Fibroblast of lung (primary cell): ENCODE measurements at regions not wholly inside any gene's neighbourhood (a gene's known extent, or its start where the extent isn't known, plus 50 kb on each side); places are given as distances from the start of the nearest gene placed in this dataset.

Source experiments
- CTCF ChIP-seq, 2 donors: IDR thresholded peaks in 1 of 2; conservative IDR thresholded peaks in 1 of 2; 1 replicate in 1 of 2; 2 replicates in 1 of 2; pipeline ENCODE4 v1.5.1; 2011 to 2012; ENCODE audit warnings: low read length in 2 of 2, control low read depth in 1 of 2, inconsistent platforms in 1 of 2, low read depth in 1 of 2, mild to moderate bottlenecking in 1 of 2
- EZH2 ChIP-seq: IDR thresholded peaks from 2 replicates; pipeline ENCODE4 v1.5.1; 2012; ENCODE audit warnings: low read length, control low read depth, mild to moderate bottlenecking; ENCODE audit errors: missing control alignments

- TF ChIP-seq CTCF (conservative IDR thresholded peaks at IDR 0.05 in 1 of 2, IDR thresholded peaks at IDR 0.05 in 1 of 2; ENCODE audit: low read depth in 1 of 2, low read length in 2 of 2) (no peak), EZH2 (no peak)
These were observed 98.0 kb downstream of the ADAMTS1 start for GRCh38 chr21:26747216-26747615.
